Activated gamma-delta T cell (primary cell): ENCODE measurements at regions not wholly inside any gene's neighbourhood (a gene's known extent, or its start where the extent isn't known, plus 50 kb on each side); places are given as distances from the start of the nearest gene placed in this dataset.

Source experiments
- DNase-seq: peaks from one replicate; lab custom pipeline; 2025; lab: John Stamatoyannopoulos, UW

DNA sequence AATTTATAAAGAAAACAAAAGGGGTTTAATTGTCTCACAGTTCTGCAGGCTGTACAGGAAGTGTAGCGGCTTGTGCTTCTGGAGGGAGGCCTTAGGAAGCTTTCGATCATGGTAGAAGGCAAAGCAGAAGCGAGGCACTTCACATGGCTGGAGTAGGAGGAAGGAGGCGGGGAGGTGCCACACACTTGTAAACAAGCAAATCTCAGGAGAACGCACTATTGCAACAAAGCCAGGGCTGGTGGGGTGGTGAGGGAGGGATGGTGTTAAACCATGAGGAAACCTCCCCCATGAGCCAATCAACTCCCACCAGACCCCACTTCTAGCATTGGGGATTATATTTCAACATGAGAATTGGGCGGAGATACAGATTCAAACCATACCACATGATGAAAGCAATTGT, 1116.3 kb downstream of the FAT4 start:
- no peak for DNase-seq

- no peak for DNase-seq
Observed at GRCh38 chr4:126435491-126435890, 1120.7 kb downstream of the FAT4 start.

- no peak for DNase-seq
Observed at GRCh38 chr4:126440297-126440696, 1125.5 kb downstream of the FAT4 start.

DNA sequence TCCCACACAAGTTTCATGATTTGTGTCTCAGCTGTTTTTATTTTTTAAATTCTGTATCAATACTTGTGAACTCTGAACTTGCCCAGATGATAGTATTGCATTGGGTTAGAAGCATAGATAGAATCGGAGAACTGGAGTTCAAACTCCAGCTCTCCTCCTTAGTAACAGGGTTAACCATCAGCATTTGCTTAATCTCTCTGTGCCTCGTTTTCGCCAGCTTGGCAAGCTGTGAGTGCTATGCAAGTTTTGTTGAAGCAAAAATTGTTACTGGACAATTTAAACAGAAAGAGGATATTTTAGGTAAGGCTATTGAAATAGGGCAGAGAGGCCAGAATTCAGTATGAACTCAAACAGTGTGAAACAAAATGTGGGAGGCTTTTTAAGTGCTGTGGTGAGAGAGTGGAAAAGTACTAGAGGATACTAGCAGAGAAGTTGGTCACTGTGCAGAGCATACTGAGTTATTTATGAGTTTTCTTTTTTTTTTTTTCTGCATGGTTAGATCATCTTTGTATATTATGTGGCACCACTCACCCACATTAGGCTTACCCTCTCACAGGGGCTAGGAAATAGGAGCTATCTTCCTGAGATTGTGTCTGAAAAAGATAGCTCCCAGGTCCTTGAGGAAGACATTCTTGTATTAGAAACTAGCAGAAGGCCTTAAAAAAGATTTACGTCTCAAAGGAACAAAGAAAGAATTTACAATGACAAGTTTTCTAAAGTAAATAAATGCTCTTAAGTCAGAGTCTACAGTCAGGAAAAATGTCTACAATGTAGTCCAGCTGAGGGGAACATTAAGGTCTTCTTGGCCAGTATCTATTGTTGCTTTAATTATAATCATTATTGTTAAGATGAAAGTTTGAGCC, 1126.6 kb downstream of the FAT4 start:
- DNase-seq: no peak

DNA sequence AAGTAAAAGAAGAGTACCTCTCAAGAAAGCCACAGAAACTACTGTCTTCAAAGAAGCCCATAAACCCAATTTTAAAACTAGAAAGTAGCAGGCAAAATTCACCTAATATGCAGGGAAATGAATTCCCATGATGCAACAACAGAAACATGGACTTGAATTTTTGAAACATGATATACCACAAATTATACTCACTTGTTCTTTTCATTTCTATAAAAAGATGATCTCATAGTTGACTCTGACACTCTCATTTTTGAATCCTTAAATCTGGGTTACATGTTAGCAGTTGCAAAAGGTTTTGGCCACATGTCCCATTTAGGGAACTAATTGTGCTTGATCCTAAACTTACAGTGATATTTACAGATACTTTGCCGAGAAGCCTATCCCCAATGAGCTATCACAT, 1130.8 kb downstream of the FAT4 start:
- DNase-seq: no peak

- no peak for DNase-seq
Observed at GRCh38 chr4:126446917-126447316, 1132.2 kb downstream of the FAT4 start.

DNA sequence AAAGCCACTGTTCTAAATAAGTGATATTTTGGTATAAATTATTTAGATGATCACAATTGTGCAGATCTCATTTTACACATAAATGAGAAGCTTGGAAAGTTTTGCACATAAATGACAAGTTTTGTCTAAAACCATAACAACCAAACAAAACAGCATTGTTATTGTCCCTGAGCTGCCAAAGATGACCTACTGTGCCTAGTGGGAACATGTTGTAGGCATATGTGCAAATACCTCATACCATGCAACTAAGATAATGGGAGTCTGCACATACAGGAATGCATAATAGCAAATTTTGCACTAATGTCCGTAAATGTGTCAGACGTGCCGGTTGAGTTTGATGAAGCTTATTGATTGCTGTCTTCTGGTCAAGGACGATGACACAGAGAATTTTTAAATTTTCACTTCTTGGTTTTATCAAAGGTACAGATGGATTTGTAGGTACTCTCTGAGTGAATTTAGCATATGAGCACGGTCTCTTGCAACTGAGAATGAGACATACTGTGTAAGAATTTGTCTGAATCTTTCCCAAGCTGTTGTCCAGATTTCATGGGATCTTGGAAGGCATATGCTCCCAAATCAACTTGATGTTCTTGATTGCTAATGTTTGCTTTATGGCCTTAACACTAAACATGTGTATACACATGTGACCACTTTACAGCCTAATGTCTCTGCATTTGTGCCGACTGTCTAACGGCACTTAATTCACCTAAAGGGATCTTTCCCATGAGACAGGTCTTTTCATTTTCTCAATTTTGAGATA, 1133.5 kb downstream of the FAT4 start:
- DNase-seq: no peak

DNA sequence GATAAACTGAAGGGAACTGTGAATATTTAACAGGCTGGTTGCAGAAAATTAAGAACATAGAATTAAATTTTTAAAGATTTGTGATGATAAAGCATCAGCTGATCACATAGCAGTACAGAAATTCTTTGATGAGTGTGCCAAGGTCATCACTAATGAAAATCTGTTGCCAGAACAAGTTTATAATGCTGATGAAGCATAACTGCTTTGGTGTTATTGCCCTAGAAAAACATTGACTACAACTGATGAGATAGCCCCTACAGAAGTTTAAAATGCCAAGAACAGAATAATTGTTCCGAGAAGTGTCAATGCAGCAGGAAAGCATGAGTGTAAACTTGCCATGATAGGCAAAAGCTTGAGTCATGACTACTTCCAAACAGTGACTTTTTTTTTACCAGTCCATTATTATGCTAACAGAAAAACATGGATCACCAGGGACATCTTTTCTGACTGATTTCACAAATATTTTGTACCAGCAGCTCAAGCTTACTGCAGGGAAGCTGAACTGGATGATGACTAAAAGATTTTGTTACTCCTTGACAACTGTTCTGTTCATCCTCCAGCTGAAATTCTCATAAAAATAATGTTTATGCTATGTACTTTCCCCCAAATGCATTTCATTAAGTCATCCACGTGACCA, 1136.6 kb downstream of the FAT4 start:
- no peak for DNase-seq

- DNase-seq: no peak
Observed at GRCh38 chr4:126455865-126456264, 1141.1 kb downstream of the FAT4 start.

- no peak for DNase-seq
Observed at GRCh38 chr4:126458993-126459392, 1144.2 kb downstream of the FAT4 start.

DNA sequence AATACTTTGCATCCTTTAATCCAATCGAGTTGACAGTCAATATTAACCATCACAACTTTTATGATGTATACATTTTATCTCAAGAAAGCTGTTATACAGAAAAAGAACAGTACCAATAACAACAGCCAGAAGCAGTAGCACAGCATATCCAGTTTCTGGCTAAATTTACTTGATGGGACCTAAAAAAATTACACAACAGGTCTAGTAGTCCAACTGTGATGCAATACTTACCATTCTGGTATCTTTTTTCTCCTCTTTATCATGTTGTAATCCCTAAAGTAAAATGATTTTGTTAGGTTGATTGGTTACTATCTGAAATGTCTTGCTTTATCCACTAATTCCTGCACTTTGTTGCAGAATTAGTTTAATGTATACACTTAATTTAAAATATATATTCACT, 1150.6 kb downstream of the FAT4 start:
- no peak for DNase-seq

DNA sequence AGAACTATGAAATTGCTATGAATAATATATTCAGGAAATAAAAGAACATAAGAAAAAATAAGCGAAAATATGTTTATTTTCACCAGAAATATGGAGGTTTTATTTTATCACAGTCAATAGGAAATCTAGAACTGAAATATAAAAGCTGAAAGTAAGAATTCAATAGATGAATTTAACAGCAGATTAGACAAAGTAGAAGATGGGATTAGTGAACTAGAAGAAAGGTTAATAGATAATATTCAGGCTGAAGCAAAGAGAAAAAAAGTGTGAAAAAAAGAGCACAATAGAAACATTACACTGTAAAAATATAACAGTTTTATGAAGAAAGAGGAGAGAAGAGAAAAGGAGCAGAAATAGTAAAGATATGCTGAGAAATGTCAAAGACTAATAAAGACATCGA, 1152.1 kb downstream of the FAT4 start:
- DNase-seq: no peak

- DNase-seq: no peak
Observed at GRCh38 chr4:126468144-126468543, 1153.4 kb downstream of the FAT4 start.

DNA sequence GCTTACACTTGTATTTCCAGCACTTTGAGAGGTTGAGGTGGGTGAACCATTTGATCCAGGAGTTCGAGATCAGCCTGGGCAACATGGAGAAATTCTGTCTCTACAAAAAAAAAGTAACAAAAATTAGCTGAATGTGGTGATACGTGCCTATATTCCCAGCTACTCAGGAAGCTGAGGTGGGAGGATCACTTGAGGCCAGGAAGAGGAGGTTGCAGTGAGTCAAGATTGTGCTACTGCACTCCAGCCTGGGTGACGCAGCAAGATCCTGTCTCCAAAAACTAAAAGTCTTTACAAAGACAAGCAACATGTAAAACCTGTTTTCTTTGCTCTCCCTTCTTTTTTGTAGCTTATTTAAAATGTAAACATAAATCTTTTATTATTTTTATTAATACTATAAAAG, 1156.1 kb downstream of the FAT4 start:
- no peak for DNase-seq

GRCh38 chr4:126475730-126476129, 1157.0 kb upstream of the INTU start:
- no peak for DNase-seq

DNA sequence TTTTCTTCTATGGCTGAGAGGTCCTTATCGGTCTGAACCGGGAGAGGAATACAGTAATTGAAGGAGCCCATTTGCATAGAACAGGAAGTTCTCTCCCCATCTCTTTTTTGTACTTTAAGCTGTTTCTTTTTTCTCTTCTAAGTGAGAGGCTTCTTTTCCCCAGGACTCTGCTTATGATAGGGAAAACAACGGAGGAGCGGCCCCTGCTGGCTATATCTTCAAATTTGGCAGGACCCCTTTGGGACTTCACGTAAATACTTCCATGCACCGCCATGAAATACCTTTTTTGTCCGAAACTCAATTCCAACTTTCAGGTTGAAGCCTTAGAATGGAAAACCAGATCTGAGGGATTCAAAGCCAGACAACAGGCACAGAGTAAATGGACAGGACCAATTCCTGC, 1153.0 kb upstream of the INTU start:
- DNase-seq: no peak

DNA sequence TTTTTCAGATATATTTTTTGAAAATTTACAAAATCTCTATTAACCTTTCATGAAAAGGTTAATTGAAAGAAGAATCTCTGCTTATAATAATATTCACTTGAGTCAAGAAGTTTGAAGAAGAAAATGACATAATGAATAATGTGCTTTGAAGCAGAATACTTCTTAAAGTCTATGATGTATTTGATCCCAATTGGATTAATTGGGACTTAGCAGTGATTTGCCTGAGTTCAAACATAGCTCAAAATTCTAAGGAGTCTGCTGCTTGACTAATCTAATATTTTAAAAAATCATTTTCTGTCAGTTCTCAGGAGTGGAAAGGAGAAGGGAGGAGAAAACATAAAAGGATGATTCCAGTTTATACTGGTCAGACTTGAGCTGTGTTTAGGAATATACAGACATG, 1150.4 kb upstream of the INTU start:
- DNase-seq: no peak

- no peak for DNase-seq
Observed at GRCh38 chr4:126486377-126486776, 1146.4 kb upstream of the INTU start.

DNA sequence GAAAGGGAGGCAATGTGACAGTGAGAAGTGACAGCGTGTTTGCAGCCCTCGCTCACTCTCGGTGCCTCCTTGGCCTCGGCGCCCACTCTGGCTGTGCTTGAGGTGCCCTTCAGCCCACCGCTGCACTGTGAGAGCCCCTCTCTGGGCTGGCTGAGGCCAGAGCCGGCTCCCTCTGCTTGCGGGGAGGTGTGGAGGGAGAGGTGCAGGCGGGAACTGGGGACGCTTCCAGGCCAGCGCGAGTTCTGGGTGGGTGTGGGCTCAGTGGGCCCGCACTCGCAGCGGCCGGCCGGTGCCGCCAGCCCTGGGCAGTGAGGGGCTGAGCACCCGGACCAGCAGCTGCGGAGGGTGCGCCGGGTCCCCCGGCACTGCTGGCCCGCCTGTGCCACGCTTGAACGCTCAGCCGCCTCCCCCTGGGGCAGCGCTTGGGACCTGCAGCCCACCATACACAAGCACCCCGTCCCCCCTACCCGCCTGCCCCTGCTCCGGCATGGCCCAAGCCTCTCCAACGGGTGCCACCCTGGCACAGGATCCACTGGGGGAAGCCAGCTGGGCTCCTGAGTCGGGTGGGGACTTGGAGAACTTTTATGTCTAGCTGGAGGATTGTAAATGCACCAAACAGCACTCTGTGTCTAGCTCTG, 1142.8 kb upstream of the INTU start:
- no peak for DNase-seq

GRCh38 chr4:126495163-126495752, 1137.5 kb upstream of the INTU start:
- no peak for DNase-seq

DNA sequence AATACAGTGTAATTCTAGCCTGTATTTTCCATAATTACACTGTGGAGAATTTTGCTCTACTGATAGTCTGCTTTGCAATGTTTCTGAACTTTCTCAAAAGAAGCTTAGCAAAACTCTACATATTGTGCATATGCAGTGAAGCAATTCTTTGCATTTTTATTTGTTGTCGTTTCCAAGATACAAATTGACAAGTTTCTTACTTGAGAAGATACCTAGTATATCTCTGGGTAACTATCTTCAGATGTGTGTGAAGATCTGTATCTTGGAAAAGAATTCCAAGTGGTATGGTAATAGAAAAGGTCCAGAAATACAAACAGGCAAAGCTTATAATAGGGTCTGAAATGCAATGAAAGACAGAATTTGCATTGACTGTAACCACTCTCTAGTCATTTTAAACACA, 1119.8 kb upstream of the INTU start:
- DNase-seq: no peak

DNA sequence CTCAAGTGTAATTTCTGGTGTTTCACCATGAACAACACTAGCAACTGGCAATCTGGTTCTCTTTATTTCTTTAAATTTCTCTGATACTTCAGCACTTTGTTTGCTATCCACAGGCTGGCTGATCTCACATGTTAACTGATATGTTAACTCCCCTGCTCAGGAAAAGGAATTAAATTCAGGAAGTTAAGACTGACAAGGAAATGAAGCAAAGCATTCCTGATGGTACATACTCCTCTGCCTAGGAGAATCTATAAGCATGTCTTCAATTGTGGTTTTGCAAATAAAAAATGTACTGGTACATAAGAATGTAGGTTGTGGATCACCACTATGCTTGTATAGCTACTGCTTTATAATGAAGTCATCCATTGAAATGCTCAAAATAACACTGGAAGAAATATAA, 1119.2 kb upstream of the INTU start:
- DNase-seq: no peak
